Lower leg skin (tissue), 4 donors: ENCODE measurements at regions not wholly inside any gene's neighbourhood (a gene's known extent, or its start where the extent isn't known, plus 50 kb on each side); places are given as distances from the start of the nearest gene placed in this dataset.

Experiments used
- DNase-seq, 2 donors: peaks; one replicate each; pipeline ENCODE4 v3.0.0-alpha.2; 2019; ENCODE audit warnings: low spot score in 2 of 2
- H3K4me3 ChIP-seq: fragments of 200-600 bp; sonication (generic); 2 replicates; pipeline ENCODE4 v1.5.1; 2017; ENCODE audit warnings: mild to moderate bottlenecking, low read depth; ENCODE audit not compliant: poor library complexity, severe bottlenecking
- CTCF ChIP-seq, 3 donors: fragments of 450-650 bp; IDR thresholded peaks; one replicate each; pipeline ENCODE4 v1.5.1; 2016; ENCODE audit warnings: antibody characterized with exemption in 3 of 3, mild to moderate bottlenecking in 3 of 3, moderate library complexity in 2 of 3
- POLR2A ChIP-seq, 2 donors: fragments of 450-650 bp; IDR thresholded peaks; one replicate each; pipeline ENCODE4 v1.6.1; 2016 to 2017; ENCODE audit warnings: antibody characterized with exemption in 2 of 2, mild to moderate bottlenecking in 1 of 2, moderate library complexity in 1 of 2
- WGBS, 2 donors: methylation state at CpG; one replicate each; pipeline ENCODE4 v1.1.5; 2018; 5-methylcytosine and 5-hydroxymethylcytosine counted together
- intact Hi-C: fragments of 100-400 bp; cut with DNase I; formaldehyde crosslinking; loops from one replicate; pipeline ENCODE4 v1.15.0; 2023; ENCODE audit warnings: low total_unique reads

- intact Hi-C loops = no loop called here
- DNase-seq = no peak
- TF ChIP-seq POLR2A (IDR thresholded peaks at IDR 0.05) (no peak), CTCF (IDR thresholded peaks at IDR 0.05) (no peak)
- WGBS, 2 donors = 94 to 97% methylated on average over 3 of the region's 3 CpGs
- no peak overlapping the region for H3K4me3 ChIP-seq
These were observed 350.3 kb downstream of the SEC23A start for GRCh38 chr14:38752750-38753149.

GRCh38 chr14:38752341-38752740, 350.7 kb downstream of the SEC23A start:
- no peak for DNase-seq
- TF ChIP-seq CTCF (IDR thresholded peaks at IDR 0.05) (no peak), POLR2A (IDR thresholded peaks at IDR 0.05) (no peak)
- WGBS, 2 donors = 79 to 80% methylated on average over 2 of the region's 2 CpGs
- no peak overlapping the region for H3K4me3 ChIP-seq
- intact Hi-C loops = no loop called here

GRCh38 chr14:38751459-38751858, 351.6 kb downstream of the SEC23A start:
- intact Hi-C loops = no loop called here
- TF ChIP-seq CTCF (IDR thresholded peaks at IDR 0.05) = no peak
- no peak for TF ChIP-seq POLR2A (IDR thresholded peaks at IDR 0.05)
- DNase-seq = no peak
- no peak overlapping the region for H3K4me3 ChIP-seq

GRCh38 chr14:38749936-38750335, 353.1 kb downstream of the SEC23A start:
- WGBS, 2 donors = 81 to 82% methylated on average over 3 of the region's 3 CpGs
- intact Hi-C loops = no loop called here
- no peak for DNase-seq
- TF ChIP-seq CTCF (IDR thresholded peaks at IDR 0.05) (no peak), POLR2A (IDR thresholded peaks at IDR 0.05) (no peak)
- H3K4me3 ChIP-seq = no peak overlapping the region

GRCh38 chr14:38745861-38746260, 357.2 kb downstream of the SEC23A start:
- DNase-seq = no peak
- no peak overlapping the region for H3K4me3 ChIP-seq
- WGBS, 2 donors = 19 to 29% methylated on average over 1 of the region's 1 CpG
- intact Hi-C loops = no loop called here
- TF ChIP-seq CTCF (IDR thresholded peaks at IDR 0.05) = no peak

- no peak for DNase-seq
- TF ChIP-seq CTCF (IDR thresholded peaks at IDR 0.05) (no peak), POLR2A (IDR thresholded peaks at IDR 0.05) (no peak)
- intact Hi-C loops = no loop called here
- WGBS, 2 donors = 75 to 80% methylated on average over 7 of the region's 7 CpGs
- H3K4me3 ChIP-seq = no peak overlapping the region
These were observed 359.0 kb downstream of the SEC23A start for GRCh38 chr14:38743966-38744584.
